NCI-H82 treated with DMSO at 0.1 percent for 48 hours (cell line): ENCODE measurements at regions not wholly inside any gene's neighbourhood (a gene's known extent, or its start where the extent isn't known, plus 50 kb on each side); places are given as distances from the start of the nearest gene placed in this dataset.

Experiments
- DNase-seq: peaks from one replicate; lab custom pipeline; 2025; ENCODE audit not compliant: unreplicated experiment; lab: John Stamatoyannopoulos, UW

- no peak for DNase-seq
Measured at GRCh38 chr3:107323723-107324122, 53.5 kb upstream of the CCDC54 start.

DNA sequence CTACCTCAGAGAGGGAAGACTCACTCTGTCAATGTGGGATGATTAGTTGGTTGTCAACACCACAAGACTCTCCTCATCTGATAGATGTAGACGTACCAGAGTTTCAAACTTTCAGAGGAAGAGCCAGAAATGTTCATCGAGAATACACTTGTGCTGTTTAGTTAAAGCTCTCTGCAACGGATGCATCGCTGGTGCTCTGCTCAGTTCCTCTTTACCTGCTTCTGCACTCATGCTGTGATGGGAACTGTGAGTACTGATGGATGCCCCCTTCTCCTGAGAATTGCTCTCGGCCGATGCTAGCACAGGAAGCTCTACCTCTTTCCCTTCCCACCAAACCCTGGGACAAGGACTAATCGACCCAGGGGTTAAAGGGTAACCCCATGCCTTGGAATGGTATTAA, 51.8 kb upstream of the CCDC54 start:
- DNase-seq, result no peak
